Activated CD4-positive, alpha-beta T cell treated with anti-CD3 and anti-CD28 coated beads, Interleukin-2, amount 10 ng/mL, durations not matched to agents 7 days and 5 days (primary cell): ENCODE measurements at regions not wholly inside any gene's neighbourhood (a gene's known extent, or its start where the extent isn't known, plus 50 kb on each side); places are given as distances from the start of the nearest gene placed in this dataset.
"Not testable (repeated sequence)": the region's sequence is repeated elsewhere in the genome, so short reads cannot be mapped to it uniquely, and the experiment has no call there.

Source experiments
- CTCF ChIA-PET: fragments of 350-600 bp; sonication (Branson Sonifier 250); formaldehyde crosslinking; loops from one replicate; lab custom pipeline; 2021; ENCODE audit warnings: antibody characterized with exemption; lab: Charles Lee
- POLR2A ChIA-PET: fragments of 350-600 bp; sonication (Branson Sonifier 250); formaldehyde crosslinking; loops from one replicate; lab custom pipeline; 2021; ENCODE audit warnings: antibody characterized with exemption; lab: Charles Lee
- DNase-seq: peaks from one replicate; pipeline ENCODE4 v3.0.0-alpha.2; 2020
- H3K27ac Mint-ChIP-seq: one replicate; pipeline ENCODE4 v1.8.0; 2021; ENCODE audit warnings: mild to moderate bottlenecking, moderate library complexity, mixed read lengths
- H3K27me3 Mint-ChIP-seq: one replicate; pipeline ENCODE4 v1.8.0; 2021; ENCODE audit warnings: mixed read lengths
- H3K36me3 Mint-ChIP-seq: one replicate; pipeline ENCODE4 v1.8.0; 2021; ENCODE audit warnings: low read depth, mixed read lengths
- H3K4me1 Mint-ChIP-seq: one replicate; pipeline ENCODE4 v1.8.0; 2021; ENCODE audit warnings: mixed read lengths
- H3K4me3 Mint-ChIP-seq: one replicate; pipeline ENCODE4 v1.8.0; 2021; ENCODE audit warnings: mild to moderate bottlenecking, moderate library complexity, mixed read lengths
- H3K9me3 Mint-ChIP-seq: one replicate; pipeline ENCODE4 v1.8.0; 2021; ENCODE audit warnings: mixed read lengths

DNA sequence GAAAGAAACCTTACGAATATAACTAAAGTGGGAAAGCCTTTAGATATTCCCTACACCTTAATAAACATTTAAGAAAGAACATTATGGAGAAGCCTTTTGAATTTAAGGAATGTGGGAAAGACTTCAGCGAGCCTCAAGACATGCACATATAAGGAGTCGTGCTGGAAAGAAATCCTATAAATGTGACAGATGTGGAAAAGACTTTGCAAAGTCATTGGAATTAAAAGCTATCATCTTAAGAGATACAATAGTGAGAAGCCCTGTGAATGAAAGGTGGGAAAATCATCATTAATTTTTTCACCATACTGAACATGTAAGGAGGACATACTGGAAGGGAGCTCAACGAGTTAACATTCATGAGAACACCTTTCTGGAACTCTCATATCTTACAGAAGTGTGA, 650.5 kb upstream of the DEFB115 start:
- H3K4me1 Mint-ChIP-seq, result no peaks in the 10 kb centered on the region
- H3K27me3 Mint-ChIP-seq, result no peaks in the 10 kb centered on the region
- POLR2A ChIA-PET, result no interaction called here
- no peak for DNase-seq
- H3K4me3 Mint-ChIP-seq, result no peak overlapping the region
- no peak overlapping the region for H3K27ac Mint-ChIP-seq
- peaks cover 43% of the 10 kb centered on the region for H3K9me3 Mint-ChIP-seq
- no peaks in the 10 kb centered on the region for H3K36me3 Mint-ChIP-seq
- CTCF ChIA-PET, result no interaction called here

DNA sequence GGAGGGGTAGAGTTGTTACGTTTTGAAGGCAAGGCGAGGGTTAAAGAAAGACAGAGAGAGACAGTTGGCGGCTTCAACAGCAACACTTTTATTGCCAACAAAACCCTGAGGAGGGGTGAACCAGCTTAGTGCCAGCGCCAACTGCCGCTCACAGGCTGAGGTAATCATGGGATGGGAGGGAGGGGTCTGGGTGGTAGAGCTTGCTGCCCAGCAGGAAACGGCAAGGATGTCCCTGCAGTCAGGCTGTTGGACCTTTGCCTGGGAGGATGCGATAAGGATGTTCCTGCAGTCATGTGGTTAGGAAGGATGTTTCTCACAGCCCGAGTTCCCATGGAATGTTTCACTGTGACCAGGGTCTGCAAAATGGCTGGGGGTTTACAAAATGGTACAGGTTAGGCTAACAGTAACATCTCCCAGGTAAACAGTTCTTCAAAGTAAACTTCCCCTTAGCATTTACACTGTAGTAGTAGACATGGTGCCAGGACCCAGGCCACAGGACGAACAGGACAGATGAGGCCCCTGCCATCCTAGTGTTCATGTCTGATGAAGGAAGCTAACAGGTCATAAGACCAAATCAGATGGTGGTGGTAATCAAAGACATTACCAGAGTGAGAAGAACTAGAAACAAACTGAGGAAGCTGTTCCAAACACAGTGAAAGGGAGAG, 647.3 kb upstream of the DEFB115 start:
- H3K4me1 Mint-ChIP-seq, result no peaks in the 10 kb centered on the region
- no peak for DNase-seq
- ChIA-PET POLR2A (no interaction called here), CTCF (no interaction called here)
- no peak overlapping the region for H3K27ac Mint-ChIP-seq
- H3K27me3 Mint-ChIP-seq, result no peaks in the 10 kb centered on the region
- no peak overlapping the region for H3K4me3 Mint-ChIP-seq
- no peaks in the 10 kb centered on the region for H3K36me3 Mint-ChIP-seq
- H3K9me3 Mint-ChIP-seq, result peaks cover 35% of the 10 kb centered on the region

DNA sequence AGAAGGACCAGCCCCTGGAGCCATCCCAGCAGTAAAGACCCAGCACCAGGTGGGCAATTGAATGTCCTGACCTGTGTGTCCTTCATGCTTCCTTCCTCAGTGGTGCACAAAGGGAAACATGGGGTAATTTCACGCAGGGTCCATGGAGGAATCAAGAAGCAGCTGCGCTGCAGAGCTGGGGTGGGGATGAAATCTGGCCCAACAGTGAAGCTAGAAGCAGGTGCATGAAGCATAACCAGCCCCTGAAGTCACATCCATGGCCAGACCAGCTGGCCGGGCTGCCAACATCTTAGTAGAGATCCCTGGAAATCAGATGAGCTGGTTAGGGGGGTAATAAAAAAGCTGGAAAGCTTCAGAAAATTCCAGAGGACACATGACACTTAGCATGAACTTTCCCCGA, 646.7 kb upstream of the DEFB115 start:
- DNase-seq, result no peak
- ChIA-PET POLR2A (no interaction called here), CTCF (no interaction called here)
- H3K9me3 Mint-ChIP-seq, result peaks cover 35% of the 10 kb centered on the region
- H3K36me3 Mint-ChIP-seq, result no peaks in the 10 kb centered on the region
- no peak overlapping the region for H3K27ac Mint-ChIP-seq
- H3K4me3 Mint-ChIP-seq, result no peak overlapping the region
- no peaks in the 10 kb centered on the region for H3K27me3 Mint-ChIP-seq
- H3K4me1 Mint-ChIP-seq, result no peaks in the 10 kb centered on the region

DNA sequence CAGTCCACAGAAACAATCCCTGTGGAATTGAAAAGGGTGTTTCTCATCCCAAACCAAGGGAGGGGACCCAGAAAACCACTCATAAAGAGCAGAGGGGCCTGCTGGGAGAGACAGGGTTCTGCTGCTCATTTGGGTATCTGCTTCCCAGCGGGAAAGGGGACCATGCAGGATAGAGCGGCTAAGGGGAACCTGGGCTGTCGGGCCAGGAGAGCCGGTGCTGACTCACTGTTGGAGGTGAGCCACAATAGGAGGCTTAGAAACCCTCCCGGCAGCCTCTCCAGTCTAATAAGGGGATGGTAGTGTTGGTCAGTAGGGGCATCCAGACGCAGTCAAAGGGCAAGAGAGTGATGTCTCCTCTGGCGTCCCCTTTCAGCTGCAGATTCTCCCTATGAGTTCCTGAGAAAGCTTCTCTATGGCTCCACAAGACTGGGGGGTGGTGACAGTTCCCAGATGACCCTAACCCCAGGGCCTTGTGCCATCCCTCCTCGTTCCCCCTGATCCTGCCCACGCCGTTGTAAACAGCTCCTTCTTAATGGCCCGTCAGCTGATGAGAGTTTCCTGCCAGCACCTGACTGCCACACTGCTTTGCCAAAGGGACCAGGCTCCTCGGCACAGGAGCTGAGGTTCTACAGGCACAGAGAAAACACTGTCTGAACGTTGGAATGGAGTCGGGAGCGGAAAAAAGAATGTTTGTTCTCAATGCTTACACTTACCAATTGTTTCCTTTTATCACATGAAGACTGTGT, 646.1 kb upstream of the DEFB115 start:
- ChIA-PET CTCF (no interaction called here), POLR2A (no interaction called here)
- Mint-ChIP-seq H3K36me3 (no peaks in the 10 kb centered on the region), H3K27ac (no peak overlapping the region), H3K4me3 (no peak overlapping the region), H3K4me1 (no peaks in the 10 kb centered on the region), H3K9me3 (peaks cover 31% of the 10 kb centered on the region), H3K27me3 (no peaks in the 10 kb centered on the region)
- DNase-seq, result no peak

DNA sequence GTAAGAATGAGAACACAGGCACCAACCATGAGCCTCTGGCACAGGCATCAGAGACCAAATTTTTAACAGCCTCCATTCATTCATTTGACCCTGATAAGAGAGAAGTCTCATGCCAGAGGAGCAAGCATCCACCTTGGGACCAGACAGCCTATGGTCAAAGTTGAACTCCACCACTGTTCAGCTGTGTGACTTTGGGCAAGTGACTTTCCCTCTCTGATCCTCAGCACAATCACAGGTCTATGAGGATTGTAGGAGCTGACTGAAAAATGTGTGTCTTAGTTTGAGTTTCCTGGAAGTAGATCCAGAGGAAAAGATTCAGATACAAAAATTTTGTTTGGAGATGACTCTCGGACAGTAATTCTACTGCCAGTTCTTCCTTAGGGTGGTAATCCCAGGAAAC, 645.1 kb upstream of the DEFB115 start:
- H3K9me3 Mint-ChIP-seq, result peaks cover 26% of the 10 kb centered on the region
- no peak for DNase-seq
- H3K4me1 Mint-ChIP-seq, result no peaks in the 10 kb centered on the region
- H3K27ac Mint-ChIP-seq, result no peak overlapping the region
- CTCF ChIA-PET, result no interaction called here
- no peaks in the 10 kb centered on the region for H3K27me3 Mint-ChIP-seq
- POLR2A ChIA-PET, result no interaction called here
- no peaks in the 10 kb centered on the region for H3K36me3 Mint-ChIP-seq
- no peak overlapping the region for H3K4me3 Mint-ChIP-seq

DNA sequence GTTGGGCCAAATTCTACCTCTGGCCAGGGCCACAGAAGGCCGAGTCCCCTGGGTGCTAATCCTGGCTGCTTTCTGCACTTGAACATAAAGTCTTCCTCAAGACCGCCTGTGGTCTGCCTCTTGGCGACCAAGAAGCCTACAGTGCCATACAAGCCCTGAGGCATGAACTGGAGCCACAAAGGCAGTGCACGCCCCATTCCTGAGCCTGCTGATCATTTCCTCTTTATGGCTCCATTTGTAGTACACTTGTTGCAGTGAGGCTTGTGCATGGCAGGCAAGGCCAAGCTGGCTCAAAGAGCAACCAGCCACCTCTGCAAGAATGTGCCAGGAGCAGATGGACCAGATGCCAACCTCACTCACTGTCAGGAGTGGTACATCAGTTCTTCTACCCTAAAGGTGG, 636.1 kb upstream of the DEFB115 start:
- POLR2A ChIA-PET, H3K36me3 Mint-ChIP-seq, H3K27me3 Mint-ChIP-seq, CTCF ChIA-PET, DNase-seq, H3K4me1 Mint-ChIP-seq, H3K27ac Mint-ChIP-seq, H3K4me3 Mint-ChIP-seq: not testable (repeated sequence)
- H3K9me3 Mint-ChIP-seq, result peaks cover 22% of the 10 kb centered on the region

DNA sequence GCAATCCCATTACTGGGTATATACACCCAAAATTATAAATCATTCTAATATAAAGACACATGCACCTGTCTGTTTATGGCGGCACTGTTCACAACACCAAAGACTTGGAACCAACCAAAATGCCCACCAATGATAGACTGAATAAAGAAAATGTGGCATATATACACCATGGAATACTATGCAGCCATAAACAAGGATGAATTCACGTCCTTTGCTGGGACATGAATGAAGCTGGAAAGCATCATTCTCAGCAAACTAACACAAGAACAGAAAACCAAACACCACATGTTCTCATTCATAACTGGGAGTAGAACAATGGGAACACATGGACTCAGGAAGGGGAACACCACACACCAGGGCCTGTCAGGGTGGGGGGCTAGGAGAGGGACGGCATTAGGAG, 633.2 kb upstream of the DEFB115 start:
- H3K36me3 Mint-ChIP-seq, H3K27ac Mint-ChIP-seq, CTCF ChIA-PET, H3K4me3 Mint-ChIP-seq, H3K4me1 Mint-ChIP-seq, DNase-seq, H3K27me3 Mint-ChIP-seq, POLR2A ChIA-PET: not testable (repeated sequence)
- peaks cover 10% of the 10 kb centered on the region for H3K9me3 Mint-ChIP-seq

DNA sequence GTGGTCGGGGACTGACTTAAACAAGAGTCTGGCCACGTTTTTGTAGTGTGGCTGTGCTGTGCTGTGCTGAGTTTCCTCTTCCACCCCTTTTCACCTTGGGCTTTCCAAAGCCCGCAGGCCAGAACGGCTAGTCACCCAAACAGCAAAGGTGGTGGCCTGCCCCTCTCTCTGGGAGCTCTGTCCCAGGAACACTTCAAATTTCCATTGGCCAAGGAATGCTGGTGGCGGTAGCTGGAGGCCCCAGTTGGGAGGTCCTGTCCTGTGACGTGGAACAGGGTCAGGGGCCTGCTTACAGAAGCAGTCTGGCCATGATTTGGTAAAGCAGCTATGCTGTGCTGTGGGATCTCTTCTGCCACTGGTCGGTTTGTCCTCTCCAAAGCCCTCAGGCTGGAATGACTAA, 628.1 kb upstream of the DEFB115 start:
- H3K27me3 Mint-ChIP-seq, H3K36me3 Mint-ChIP-seq, H3K4me3 Mint-ChIP-seq, POLR2A ChIA-PET, DNase-seq, CTCF ChIA-PET, H3K27ac Mint-ChIP-seq, H3K4me1 Mint-ChIP-seq: not testable (repeated sequence)
- H3K9me3 Mint-ChIP-seq, result peaks cover 13% of the 10 kb centered on the region

DNA sequence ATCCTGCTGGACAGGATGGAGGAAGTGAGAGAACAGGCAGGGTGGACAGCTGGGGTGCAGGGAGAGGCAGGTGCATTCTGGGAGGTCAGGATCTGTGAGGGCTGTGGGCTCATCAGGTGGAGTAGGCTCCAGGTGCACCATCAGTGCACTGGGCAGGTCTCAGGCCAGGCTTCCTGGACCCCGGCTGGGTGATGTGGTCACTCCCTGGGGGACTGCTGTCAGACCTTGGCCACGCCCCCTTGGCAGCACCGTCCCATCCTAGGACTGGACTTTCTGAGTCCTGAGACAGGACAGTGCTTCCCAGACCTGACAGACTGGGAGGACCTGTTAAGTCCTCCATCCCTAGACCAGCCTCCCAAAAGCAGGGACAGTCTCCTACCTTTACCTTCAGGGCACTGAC, 626.7 kb upstream of the DEFB115 start:
- Mint-ChIP-seq H3K4me3 (no peak overlapping the region), H3K36me3 (no peaks in the 10 kb centered on the region), H3K4me1 (no peaks in the 10 kb centered on the region), H3K27me3 (no peaks in the 10 kb centered on the region), H3K9me3 (peaks cover 16% of the 10 kb centered on the region), H3K27ac (no peak overlapping the region)
- no peak for DNase-seq
- ChIA-PET POLR2A (no interaction called here), CTCF (no interaction called here)

DNA sequence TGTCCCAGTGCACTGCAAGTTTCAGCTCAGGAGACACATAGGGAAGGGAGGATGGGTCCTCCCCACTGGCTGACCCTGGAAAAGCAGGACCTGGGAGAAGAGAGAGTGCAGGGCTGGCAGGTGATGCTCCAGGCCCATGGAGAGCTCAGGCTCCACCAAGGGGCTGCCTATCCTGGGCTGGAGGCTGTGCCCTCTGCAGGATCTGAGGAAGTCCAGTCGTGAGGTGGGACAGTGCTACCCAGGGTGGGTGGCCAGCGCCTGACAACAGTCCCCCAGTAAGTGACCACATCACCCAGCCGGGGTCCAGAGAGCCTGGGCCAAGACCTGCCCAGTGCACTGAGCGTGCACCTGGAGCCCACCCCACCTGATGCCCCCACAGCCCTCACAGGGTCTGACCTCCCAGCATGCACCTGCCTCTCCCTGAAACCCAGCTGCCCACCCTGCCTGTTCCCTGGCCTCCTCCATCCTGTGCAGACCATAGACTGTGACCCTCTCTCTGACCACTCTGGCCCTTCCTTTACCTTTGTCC, 626.1 kb upstream of the DEFB115 start:
- H3K27ac Mint-ChIP-seq, CTCF ChIA-PET, H3K4me3 Mint-ChIP-seq, POLR2A ChIA-PET, DNase-seq, H3K36me3 Mint-ChIP-seq, H3K4me1 Mint-ChIP-seq, H3K27me3 Mint-ChIP-seq: not testable (repeated sequence)
- H3K9me3 Mint-ChIP-seq, result peaks cover 17% of the 10 kb centered on the region

DNA sequence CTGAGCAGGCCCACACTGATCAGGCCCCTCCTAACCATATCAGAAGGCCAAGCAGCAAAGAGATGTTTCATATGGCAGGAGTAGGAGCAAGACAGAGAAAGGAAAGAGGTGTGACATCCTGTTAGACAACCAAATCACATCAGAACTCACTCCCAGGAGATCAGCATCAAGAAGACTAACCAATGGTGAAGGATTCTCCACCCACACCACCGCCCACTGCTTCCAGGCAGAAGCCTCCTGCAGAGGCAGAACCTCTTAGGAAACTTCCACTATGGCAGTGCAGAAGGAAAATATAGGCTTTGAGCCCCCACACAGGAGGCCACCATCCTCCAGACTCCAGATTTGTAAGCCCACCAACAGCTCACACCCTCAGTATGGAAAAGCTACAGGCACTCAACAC, 624.7 kb upstream of the DEFB115 start:
- DNase-seq, H3K36me3 Mint-ChIP-seq, POLR2A ChIA-PET, H3K27me3 Mint-ChIP-seq, CTCF ChIA-PET, H3K4me1 Mint-ChIP-seq, H3K4me3 Mint-ChIP-seq, H3K27ac Mint-ChIP-seq: not testable (repeated sequence)
- H3K9me3 Mint-ChIP-seq, result peaks cover 15% of the 10 kb centered on the region

DNA sequence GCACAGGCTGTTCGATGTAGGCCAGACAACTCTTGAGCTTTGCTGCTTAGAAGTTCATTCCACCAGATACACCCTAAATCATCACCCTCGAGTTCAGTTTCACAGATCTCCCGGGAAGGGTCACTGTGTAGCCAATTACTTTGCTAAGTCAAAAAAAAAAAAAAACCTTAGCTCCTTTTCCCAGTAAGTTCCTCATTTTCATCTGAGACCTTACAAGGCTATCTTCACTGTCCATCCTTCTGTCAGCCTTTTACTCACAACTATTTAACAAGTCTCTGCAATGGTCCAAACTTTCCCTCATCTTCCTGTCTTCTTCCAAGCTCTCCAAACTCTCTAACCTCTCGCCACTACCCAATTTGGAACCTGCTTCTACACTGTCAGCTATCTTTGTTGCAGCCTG, 615.9 kb upstream of the DEFB115 start:
- H3K4me1 Mint-ChIP-seq, H3K36me3 Mint-ChIP-seq, H3K4me3 Mint-ChIP-seq, POLR2A ChIA-PET, H3K27ac Mint-ChIP-seq, CTCF ChIA-PET, DNase-seq, H3K27me3 Mint-ChIP-seq: not testable (repeated sequence)
- peaks cover 12% of the 10 kb centered on the region for H3K9me3 Mint-ChIP-seq

DNA sequence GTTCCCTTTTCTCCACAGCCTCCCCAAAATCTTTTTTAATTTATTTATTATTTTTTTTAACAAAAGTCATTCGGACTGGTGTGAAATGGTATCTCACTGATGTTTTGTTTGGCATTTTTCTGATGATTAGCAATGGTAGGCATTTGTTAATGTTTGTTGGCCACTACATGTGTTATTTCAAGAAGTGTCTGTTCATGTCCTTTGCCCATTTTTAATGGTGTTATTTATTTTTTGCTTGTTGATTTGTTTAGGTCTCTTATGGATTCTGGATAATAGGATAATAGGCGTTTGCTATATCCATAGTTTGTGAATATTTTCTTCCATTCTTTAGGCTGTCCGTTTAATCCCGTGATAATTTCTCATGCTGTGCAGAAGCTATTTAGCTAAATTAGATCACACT, 596.5 kb upstream of the DEFB115 start:
- H3K27ac Mint-ChIP-seq, H3K4me1 Mint-ChIP-seq, H3K9me3 Mint-ChIP-seq, DNase-seq, POLR2A ChIA-PET, H3K4me3 Mint-ChIP-seq, H3K36me3 Mint-ChIP-seq, H3K27me3 Mint-ChIP-seq, CTCF ChIA-PET: not testable (repeated sequence)

DNA sequence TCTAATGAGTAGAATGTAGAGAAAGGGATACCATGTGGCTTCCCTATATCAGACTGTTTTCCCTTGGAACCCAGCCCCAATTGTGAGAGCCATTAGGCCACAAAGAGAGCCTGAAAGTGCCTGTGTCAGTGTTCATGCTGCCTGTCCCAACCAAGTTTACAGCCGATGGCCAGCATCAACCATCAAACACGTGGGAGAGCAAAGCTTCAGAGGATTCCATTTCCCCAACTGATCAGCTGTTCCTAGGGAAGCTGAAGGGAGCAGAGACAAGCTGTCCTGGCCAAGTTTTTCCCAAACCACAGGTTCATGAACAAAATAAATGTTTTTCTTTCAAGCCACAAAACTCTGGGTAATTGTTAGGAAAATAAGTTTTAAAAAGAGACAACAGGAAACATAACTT, 589.0 kb upstream of the DEFB115 start:
- H3K36me3 Mint-ChIP-seq, H3K4me1 Mint-ChIP-seq, H3K9me3 Mint-ChIP-seq, H3K27me3 Mint-ChIP-seq, POLR2A ChIA-PET, DNase-seq, H3K4me3 Mint-ChIP-seq, H3K27ac Mint-ChIP-seq, CTCF ChIA-PET: not testable (repeated sequence)
